Retinal pigment epithelial cell (primary cell): ENCODE measurements at regions not wholly inside any gene's neighbourhood (a gene's known extent, or its start where the extent isn't known, plus 50 kb on each side); places are given as distances from the start of the nearest gene placed in this dataset.

Source experiments
- DNase-seq: peaks from one replicate; pipeline ENCODE4 v3.0.0-alpha.2; 2010; ENCODE audit warnings: low read depth
- H3K4me3 ChIP-seq: 2 replicates; pipeline ENCODE4 v1.5.1; 2011; ENCODE audit warnings: mild to moderate bottlenecking, low read length, control low read depth, moderate library complexity
- CTCF ChIP-seq: conservative IDR thresholded peaks from 2 replicates; pipeline ENCODE4 v1.5.1; 2011; ENCODE audit warnings: low read depth, low read length, control low read depth, inconsistent platforms

DNA sequence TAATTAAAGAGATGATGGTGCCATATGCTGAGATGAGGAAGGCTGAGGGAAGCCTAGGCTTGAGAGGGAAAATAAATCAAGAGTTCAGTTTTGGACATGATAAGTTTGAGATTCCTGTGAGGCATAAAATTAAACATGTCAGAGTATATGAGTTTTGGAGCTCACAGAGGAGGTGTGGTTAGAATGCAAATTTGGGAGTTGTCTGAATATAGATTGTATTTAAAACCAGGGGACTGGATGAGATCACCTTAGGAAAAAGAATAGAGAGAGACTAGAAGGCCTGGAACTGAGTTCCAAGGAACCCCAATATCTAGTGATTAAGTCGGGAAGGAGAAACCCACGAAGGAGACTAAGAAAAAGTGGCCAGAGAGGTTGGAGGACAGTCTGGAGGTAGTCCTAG is 65.5 kb downstream of the FRMPD3 start:
- TF ChIP-seq CTCF = no peak
- no peak overlapping the region for H3K4me3 ChIP-seq
- DNase-seq = no peak

DNA sequence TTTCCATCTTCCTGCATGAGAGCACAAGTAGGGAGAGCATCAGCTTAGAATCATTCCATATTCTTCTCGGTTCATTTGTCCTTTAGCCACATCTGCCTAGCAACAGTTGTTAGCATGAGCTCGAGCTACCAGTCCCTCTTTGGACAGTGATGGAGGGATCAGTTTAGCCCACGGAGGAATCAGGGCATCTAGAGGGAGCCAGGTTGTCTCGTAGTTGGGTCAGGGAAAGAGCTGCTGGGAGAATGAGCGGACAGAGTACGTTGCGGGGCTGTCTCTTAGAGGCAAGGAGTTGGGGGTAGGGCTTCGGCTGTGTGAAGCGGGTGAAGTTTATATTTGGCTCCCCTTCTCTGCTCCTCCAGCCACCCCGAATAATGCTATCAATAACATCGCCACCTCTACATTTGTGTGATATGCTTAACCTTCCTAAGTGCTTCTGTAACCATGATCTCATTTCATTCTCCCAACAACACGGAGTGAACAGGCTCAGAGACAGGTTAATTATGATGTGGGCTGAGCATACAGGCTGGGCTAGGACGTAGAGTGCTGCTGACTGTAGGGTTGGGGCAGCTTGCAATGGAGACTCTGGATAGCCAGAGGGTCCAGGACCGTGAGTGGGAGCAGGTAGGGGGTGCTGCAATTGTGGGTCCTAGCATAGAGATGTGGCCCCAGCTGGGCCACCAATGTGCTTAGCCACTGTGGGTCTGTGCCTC is 72.6 kb downstream of the FRMPD3 start:
- no peak for TF ChIP-seq CTCF

GRCh38 chrX:107522901-107523300 is 73.4 kb downstream of the FRMPD3 start:
- no peak for TF ChIP-seq CTCF
- DNase-seq = no peak
- H3K4me3 ChIP-seq = no peak overlapping the region

More for the DNA sequence above, 72.6 kb downstream of the FRMPD3 start:
- no peak overlapping the region for H3K4me3 ChIP-seq
- DNase-seq = no peak

DNA sequence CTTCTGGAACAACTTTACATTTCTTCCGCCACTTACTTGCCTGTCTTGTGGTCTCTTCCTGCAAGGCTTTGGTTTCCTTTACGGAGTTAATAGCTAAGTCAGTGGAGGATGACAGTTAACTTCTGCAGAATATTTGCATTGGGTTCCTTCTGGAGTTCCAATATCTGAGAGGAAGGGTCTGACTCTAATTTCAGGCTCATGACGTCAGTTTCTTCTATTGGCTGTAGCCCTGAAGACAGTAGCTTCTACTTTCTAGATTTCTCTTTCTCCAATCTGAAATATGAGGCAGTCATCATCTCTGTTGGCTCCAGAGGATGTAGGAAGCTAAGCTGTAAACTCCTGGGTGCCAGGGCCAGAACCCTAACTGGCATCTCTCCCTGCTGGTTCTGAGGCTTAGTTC is 76.7 kb downstream of the FRMPD3 start:
- no peak for TF ChIP-seq CTCF
- H3K4me3 ChIP-seq = no peak overlapping the region
- DNase-seq = no peak

DNA sequence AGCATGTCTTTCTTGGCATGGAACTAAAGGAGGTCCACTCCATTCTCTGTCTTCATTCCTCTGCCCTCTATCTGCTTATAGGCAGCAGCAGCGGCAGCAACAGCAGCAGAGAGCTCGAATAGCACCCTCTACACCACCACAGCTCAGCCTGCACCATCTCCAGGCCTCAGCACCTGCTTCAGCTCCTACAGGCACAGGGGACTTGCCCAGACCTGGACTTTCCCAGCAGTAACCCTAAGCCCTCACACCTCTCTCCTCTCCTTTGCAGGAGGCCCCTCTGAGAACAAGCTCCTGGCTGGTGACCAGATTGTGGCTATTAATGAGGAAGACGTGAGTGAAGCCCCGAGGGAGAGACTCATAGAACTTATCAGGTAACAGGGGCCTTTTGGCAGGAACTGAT is 80.7 kb downstream of the FRMPD3 start:
- H3K4me3 ChIP-seq = no peak overlapping the region
- no peak for DNase-seq
- TF ChIP-seq CTCF = no peak

DNA sequence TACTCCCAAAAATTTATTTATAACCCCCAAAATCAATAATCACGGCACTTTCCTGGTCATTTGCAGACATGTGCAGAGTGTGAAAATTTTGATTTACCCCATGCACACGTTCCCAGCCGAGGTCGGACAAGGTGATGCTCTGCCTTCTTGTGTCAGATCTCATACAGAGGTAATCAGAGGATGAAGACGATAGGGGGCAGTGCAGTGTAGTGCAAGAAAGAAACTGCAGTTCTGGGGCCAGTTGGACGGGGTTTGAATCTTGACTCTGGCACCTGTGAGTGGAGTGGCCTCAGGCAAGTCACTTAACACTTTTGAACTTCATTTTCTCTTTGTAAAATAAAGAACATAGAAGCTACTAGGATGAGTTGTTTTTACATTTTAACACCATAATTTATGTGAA is 88.4 kb downstream of the FRMPD3 start:
- no peak for DNase-seq
- peak; percentile 57 for TF ChIP-seq CTCF
- H3K4me3 ChIP-seq = no peak overlapping the region

GRCh38 chrX:107541244-107541643 is 87.1 kb upstream of the PRPS1 start:
- no peak for DNase-seq
- no peak for TF ChIP-seq CTCF
- no peak overlapping the region for H3K4me3 ChIP-seq
